ENCODE measurements at regions not wholly inside any gene's neighbourhood (a gene's known extent, or its start where the extent isn't known, plus 50 kb on each side); places are given as distances from the start of the nearest gene placed in this dataset.
A peak's percentile ranks its signal among the peaks of the same experiment; 100 is the strongest.
"Not testable (repeated sequence)": the region's sequence is repeated elsewhere in the genome, so short reads cannot be mapped to it uniquely, and the experiment has no call there.

- no peak for DNase-seq
These were observed 113.9 kb upstream of the EOLA2 start for GRCh38 chrX:150052226-150052625.

GRCh38 chrX:150058728-150059127 lies 120.4 kb upstream of the EOLA2 start:
- DNase-seq = no peak

GRCh38 chrX:150060406-150060805 lies 122.1 kb upstream of the EOLA2 start:
- DNase-seq = no peak

GRCh38 chrX:150062292-150063137 lies 124.2 kb upstream of the EOLA2 start:
- DNase-seq = peak in 1 of 51 donors; percentile 1

GRCh38 chrX:150063138-150063518 lies 124.8 kb upstream of the EOLA2 start:
- no peak for DNase-seq

- DNase-seq = no peak
These were observed 125.4 kb upstream of the EOLA2 start for GRCh38 chrX:150063674-150064073.

GRCh38 chrX:150074175-150074574 lies 135.9 kb upstream of the EOLA2 start:
- DNase-seq = no peak

- DNase-seq = no peak
These were observed 142.2 kb upstream of the EOLA2 start for GRCh38 chrX:150080497-150080896.

- no peak for DNase-seq
These were observed 142.8 kb upstream of the EOLA2 start for GRCh38 chrX:150081076-150081475.

GRCh38 chrX:150084496-150085229 lies 146.4 kb upstream of the EOLA2 start:
- no peak for DNase-seq

- DNase-seq = no peak
These were observed 147.6 kb upstream of the EOLA2 start for GRCh38 chrX:150085881-150086280.

GRCh38 chrX:150086371-150086770 lies 148.1 kb upstream of the EOLA2 start:
- DNase-seq = no peak

GRCh38 chrX:150087612-150088011 lies 149.3 kb upstream of the EOLA2 start:
- no peak for DNase-seq

GRCh38 chrX:150088042-150088441 lies 149.8 kb upstream of the EOLA2 start:
- DNase-seq = no peak

- DNase-seq = no peak
These were observed 150.7 kb upstream of the EOLA2 start for GRCh38 chrX:150088766-150089518.

GRCh38 chrX:150091300-150091699 lies 153.0 kb upstream of the EOLA2 start:
- DNase-seq = not testable (repeated sequence)

GRCh38 chrX:150092549-150092948 lies 154.3 kb upstream of the EOLA2 start:
- DNase-seq = peak in 2 of 51 donors; percentile 0

- no peak for DNase-seq
These were observed 156.1 kb upstream of the EOLA2 start for GRCh38 chrX:150094375-150094774.

- no peak for DNase-seq
These were observed 156.7 kb upstream of the EOLA2 start for GRCh38 chrX:150094996-150095395.

- DNase-seq = no peak
These were observed 161.0 kb upstream of the EOLA2 start for GRCh38 chrX:150099316-150099715.

GRCh38 chrX:150100261-150100660 lies 162.0 kb upstream of the EOLA2 start:
- DNase-seq = no peak

- no peak for DNase-seq
These were observed 180.2 kb upstream of the EOLA2 start for GRCh38 chrX:150118476-150118875.
